Loucy (cell line): ENCODE measurements at regions not wholly inside any gene's neighbourhood (a gene's known extent, or its start where the extent isn't known, plus 50 kb on each side); places are given as distances from the start of the nearest gene placed in this dataset.

Experiments used
- EZH2phosphoT487 ChIP-seq: fragments of 200-600 bp; IDR thresholded peaks from 2 replicates; pipeline ENCODE4 v1.6.1; 2018; ENCODE audit warnings: antibody characterized with exemption, mild to moderate bottlenecking, moderate library complexity, borderline replicate concordance
- TF ChIP-seq, protein P1 (sequence below): fragments of 200-600 bp; sonication (generic); conservative IDR thresholded peaks from 2 replicates; pipeline ENCODE4 v1.5.1; 2014; ENCODE audit warnings: mild to moderate bottlenecking, antibody characterized with exemption, low read length

DNA sequence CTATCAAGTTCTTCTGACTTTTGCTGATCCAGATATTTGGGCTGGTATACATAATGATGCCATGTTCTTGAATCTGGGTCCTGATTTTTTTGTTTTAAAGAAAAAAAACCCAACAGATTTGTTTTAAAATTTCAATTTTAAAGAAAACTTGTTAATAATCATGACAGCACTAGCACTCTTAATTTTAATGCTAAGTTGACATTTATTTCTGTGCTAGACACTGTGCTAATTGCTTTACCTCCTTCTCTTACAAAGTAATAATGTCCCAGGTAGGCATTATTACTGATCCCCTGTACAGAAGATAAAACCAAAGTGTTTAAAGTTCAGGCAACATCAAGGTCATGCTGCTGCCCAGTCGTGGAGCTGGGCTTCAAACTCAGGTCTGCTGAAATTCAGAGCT, 101.9 kb downstream of the ZNF608 start:
- TF ChIP-seq, protein P1, sequence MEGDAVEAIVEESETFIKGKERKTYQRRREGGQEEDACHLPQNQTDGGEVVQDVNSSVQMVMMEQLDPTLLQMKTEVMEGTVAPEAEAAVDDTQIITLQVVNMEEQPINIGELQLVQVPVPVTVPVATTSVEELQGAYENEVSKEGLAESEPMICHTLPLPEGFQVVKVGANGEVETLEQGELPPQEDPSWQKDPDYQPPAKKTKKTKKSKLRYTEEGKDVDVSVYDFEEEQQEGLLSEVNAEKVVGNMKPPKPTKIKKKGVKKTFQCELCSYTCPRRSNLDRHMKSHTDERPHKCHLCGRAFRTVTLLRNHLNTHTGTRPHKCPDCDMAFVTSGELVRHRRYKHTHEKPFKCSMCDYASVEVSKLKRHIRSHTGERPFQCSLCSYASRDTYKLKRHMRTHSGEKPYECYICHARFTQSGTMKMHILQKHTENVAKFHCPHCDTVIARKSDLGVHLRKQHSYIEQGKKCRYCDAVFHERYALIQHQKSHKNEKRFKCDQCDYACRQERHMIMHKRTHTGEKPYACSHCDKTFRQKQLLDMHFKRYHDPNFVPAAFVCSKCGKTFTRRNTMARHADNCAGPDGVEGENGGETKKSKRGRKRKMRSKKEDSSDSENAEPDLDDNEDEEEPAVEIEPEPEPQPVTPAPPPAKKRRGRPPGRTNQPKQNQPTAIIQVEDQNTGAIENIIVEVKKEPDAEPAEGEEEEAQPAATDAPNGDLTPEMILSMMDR = no peak
- TF ChIP-seq EZH2phosphoT487 = no peak
